NCI-H2171 treated with DMSO at 0.1 percent for 48 hours (cell line): ENCODE measurements at regions not wholly inside any gene's neighbourhood (a gene's known extent, or its start where the extent isn't known, plus 50 kb on each side); places are given as distances from the start of the nearest gene placed in this dataset.
"Not testable (repeated sequence)": the region's sequence is repeated elsewhere in the genome, so short reads cannot be mapped to it uniquely, and the experiment has no call there.

Experiments used
- DNase-seq: peaks from one replicate; lab custom pipeline; 2025; lab: John Stamatoyannopoulos, UW

- no peak for DNase-seq
Observed at GRCh38 chr11:90766121-90766520, 543.3 kb upstream of the CHORDC1 start.

DNA sequence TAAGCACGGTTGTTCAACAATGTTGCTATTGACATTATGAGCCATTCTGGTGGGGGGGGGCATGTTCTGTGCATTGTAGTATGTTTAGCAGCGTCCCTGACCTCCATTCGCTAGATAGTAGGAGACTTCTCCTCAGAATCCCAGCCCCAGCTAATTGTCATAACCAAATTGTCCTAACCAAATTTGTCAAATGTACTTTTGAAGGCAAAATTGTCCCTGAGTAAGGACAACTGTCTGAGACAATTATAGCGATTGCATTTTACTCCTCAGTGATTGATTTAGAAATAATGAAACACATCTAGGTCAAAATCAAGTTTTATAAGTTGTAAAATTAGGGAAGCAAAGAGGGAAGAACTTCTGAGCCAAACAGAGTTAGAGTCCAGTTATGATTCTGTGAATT, 541.8 kb upstream of the CHORDC1 start:
- DNase-seq, result no peak

DNA sequence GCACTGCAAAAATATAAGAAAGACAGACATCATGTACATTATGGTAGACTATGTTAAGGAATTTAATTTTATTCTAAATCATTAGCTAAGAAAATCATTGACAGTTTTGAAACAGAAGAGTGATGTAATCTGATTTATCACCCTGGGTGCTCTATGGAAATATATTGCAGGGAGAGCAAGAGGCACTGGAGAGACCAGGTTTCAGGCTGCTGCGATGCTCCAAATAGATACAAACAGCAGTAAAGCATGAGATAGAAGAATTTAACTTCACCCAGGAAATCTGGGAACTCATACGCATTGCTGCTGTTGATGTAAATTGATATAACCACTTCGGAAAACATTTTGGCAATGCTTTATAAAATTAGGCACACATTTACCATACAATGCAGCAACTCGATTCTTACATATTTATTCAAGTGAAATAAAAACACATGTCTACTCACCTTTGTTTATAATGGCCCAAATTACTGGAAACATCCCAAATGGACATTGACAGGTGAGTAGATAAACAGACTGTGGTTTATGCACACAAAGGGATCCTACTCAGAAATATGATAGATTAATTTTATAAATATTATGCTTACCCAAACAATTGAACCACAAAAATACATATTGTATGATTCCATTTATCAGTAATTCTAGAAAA, 535.1 kb upstream of the CHORDC1 start:
- DNase-seq, result no peak

DNA sequence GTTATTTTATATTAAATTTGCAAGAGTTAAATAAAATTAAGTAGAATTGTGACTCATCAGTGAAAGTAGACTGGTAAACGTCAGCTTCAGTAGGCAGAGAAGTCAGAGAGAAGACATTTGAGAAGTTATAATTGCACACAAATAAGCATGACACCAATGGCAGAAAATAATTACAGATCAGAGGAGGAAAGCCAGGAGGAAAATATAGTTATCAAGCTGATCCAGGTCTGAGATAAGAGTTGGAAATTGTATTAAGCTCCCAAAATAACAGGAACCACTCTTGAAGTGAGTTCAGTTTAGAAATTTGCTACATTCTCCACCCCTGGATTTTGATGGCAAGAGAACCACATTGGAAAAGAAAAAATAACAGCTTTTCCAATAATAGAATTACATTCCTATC, 533.8 kb upstream of the CHORDC1 start:
- DNase-seq, result no peak

DNA sequence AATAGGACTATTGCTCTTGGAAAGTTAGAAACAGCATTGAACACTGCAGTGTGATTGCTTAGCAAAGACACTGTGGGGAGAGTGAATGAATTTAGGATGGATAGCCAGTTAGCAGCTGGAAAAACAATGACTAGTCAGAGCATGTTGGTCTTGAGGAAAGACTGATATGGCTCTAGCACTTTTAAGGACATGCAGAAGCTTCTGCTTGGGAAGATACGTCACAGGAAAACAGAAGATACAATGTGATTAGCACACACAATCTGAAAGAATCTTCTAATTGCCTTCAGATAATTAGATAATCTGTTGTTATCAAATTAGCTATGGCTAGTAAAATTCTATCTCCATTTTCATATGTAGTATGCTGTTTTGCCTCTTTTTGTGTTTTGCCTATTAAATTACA, 530.7 kb upstream of the CHORDC1 start:
- DNase-seq, result no peak

DNA sequence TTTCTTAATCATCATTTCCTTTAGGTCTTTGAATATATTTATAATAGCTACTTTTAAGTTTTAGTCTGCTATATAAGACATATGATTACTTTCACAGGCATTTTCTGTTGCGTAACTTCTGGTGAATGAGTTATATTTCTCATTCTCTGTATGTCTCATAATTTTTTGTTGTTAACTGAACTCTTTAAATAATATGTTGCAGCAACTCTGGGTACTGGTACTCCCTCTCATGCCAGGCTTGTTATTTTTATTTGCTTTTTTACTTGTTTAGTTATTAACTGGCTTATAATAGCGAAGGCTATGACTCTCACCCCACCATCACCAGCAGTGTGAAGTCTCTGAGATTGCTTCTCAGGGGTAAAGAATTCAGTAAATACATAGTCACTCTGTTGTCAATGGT, 524.2 kb upstream of the CHORDC1 start:
- DNase-seq, result no peak

DNA sequence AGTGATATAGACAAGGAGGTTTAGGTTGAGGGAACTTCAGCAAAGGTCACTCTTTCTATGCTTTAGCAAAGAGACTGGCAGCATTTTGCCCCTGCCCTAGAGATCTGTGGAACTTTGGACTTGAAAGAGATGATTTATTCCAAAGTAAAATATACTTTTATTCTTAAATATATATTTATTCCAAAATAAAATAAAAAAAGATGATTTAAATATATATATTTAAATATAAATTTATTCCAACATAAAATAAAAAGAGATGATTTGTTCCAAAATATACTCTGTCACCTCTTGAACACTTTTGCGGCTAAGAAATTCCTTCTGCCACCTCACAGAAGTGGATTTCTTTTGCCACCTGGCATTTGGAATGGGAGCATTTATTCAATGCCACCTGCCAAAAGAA, 521.3 kb upstream of the CHORDC1 start:
- no peak for DNase-seq

DNA sequence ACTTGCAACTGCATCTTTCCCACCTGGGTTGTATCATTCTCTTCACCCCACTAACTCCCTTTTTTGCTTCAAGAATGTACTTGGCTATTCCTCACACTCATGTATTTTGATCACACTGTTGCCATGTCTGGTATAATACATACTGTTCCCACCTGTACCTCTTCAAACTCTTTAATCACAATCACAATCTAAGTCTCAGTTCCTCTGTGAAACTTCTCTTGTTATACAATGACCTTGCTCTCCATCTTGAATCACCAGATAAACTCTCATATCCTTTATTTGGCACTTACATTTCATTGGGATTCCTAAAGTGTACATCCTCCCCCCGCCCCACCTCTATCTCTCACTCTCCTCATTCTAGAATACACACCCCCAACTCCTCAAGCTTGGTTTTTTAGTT, 516.0 kb upstream of the CHORDC1 start:
- no peak for DNase-seq

DNA sequence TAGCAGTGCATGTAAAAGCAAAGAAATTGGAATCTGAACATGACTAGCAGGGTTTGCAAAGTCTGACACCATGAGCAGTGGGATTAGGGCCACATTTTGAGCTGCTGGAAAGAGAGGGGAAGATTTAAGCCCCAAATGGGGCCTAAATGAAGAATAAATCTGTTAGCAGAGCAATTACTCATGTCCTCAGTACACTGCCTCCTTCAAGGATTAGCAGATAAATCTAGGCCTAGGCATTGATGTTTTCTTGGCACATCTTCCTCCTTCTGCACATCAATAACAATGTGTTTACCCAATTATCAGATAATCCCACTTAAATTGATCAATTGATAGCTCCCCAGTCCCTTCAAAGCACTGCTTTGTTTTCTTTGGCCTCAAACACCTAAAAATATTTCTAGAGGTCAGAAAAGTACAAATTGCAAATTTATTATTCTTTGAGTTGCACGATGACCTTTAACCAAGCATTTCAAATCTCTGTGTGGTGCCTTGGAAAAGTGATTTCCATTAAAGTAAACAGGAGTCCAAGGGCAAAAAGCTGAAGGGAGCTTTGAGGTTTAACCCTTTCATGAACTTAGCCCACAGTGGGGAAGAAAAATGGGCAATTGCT, 514.7 kb upstream of the CHORDC1 start:
- DNase-seq, result no peak

GRCh38 chr11:90732486-90732885, 509.6 kb upstream of the CHORDC1 start:
- DNase-seq, result no peak

GRCh38 chr11:90723475-90723874, 500.6 kb upstream of the CHORDC1 start:
- no peak for DNase-seq

DNA sequence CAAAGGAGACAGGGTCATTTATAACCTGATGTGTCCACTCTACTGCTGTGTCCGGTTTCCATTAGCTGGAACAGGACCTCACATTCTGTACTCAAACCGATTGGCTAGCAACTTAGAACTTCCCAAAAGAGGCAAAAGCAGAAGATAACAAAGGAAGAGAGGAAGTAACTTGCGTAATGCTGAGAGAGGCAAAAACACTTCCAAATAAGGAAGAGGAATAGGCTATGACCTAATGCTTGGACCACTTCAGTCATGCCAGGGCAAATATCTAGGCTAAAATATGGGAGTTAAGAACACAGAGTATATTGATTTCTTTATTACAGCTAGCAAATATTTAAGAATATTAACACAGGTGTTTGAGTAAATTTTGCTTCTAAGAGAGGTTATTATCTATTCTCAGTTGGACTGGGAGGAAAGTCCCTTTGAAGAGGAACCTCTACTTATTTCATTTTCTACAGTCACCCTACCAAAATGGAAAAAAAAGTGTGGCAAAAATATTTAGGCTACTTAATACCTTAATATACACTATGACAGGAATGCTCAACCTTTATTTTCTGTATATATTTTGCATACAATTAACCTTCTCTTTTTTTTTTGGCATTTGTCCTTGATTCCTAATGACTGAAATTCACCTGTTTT, 499.8 kb upstream of the CHORDC1 start:
- no peak for DNase-seq

DNA sequence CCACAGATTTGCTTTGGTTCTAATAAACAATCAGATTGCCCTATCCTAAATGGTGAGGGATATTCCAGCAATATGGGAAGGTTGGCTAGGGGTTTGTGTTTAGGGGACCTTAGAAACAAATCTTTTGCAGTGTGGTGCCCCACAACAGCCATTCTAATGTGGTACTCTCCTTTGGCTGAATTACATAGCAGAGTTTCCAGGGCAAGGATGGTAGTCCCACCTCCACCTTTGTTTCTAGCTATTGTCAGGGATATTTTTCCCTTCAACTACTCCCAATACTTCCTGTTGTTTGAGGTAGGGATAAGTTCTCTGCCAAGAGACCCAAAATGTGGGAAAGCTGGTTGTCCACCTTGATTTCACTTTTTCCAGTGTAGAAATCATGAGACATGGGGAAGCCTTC, 494.7 kb upstream of the CHORDC1 start:
- DNase-seq, result no peak

DNA sequence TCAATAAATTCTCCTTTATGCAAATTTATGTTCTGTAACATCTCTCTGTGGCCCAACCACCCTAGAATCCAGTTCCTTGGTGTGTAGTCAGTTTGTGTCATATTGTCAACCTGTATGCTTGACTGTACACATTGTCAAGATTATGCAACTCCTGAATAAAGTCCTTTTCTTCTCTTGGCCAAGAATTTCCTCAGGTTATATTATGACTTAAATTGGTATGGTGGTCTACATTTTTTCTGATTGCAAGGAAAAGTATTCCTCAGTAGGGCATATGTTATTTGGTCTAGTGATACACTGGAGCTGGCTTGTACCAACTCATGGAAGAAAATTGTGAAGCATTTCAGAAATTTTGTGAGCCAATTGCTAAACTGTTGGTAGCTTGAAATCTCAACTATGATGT, 482.8 kb upstream of the CHORDC1 start:
- DNase-seq, result no peak

DNA sequence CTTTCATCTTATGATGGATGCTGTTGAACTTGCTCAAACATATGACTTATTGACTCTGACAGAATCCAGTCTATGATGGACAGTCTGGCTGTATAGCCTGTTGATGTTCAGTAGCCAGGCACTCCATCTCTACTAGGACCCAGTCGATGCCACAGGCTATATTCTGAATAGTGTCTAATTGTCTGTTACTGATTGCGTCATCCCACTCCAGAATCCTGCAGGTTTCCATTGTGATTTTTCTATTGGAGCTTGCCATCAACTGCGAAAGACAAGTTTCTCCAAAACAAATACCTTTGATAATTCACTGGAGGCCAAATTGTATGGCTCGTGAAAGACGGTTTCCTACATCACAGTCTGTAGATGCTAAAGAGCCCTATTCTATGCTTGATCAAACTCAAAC, 481.7 kb upstream of the CHORDC1 start:
- no peak for DNase-seq

GRCh38 chr11:90701716-90702115, 478.9 kb upstream of the CHORDC1 start:
- no peak for DNase-seq

GRCh38 chr11:90700789-90701439, 478.1 kb upstream of the CHORDC1 start:
- DNase-seq, result no peak

- DNase-seq, result no peak
Observed at GRCh38 chr11:90699791-90700400, 477.0 kb upstream of the CHORDC1 start.

DNA sequence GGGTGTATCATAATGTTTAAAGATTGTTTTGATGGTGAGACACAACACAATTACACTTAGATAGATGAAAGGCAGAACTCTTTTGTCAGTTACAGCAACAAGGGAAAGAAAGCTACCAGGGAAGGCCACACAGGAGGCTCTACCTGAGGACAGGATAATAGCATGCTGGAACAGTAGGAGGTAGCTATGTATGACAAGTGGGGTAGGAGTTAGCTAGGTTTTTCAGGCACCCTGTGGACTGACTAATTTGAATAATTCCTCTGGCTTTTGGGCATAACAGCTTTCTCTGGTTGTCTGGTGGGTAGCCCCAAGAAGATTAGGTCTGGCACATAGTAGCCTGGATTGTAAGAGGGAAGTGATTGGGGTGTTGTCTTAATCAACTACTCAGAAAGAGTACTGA, 475.4 kb upstream of the CHORDC1 start:
- no peak for DNase-seq

GRCh38 chr11:90675496-90675895, 452.6 kb upstream of the CHORDC1 start:
- not testable (repeated sequence) for DNase-seq

DNA sequence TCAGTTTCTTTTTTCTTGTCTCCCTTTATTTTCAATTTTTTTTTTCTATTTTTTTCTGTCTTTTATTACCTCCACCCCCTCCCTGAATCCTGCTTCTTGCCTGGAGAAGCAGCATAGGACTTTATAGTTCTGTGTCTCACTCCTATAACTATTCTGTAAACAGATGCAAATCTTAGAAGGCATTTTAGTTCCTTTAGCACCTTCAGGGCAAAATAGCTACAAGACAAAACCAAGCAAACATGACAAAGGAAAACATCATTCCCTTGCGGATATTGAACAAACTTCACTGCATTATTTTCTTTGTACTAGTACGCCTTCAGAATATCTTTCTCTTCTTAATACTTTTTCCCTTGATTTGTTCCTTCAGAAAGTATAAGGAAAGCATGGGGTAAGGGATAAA, 446.2 kb upstream of the CHORDC1 start:
- DNase-seq, result no peak

DNA sequence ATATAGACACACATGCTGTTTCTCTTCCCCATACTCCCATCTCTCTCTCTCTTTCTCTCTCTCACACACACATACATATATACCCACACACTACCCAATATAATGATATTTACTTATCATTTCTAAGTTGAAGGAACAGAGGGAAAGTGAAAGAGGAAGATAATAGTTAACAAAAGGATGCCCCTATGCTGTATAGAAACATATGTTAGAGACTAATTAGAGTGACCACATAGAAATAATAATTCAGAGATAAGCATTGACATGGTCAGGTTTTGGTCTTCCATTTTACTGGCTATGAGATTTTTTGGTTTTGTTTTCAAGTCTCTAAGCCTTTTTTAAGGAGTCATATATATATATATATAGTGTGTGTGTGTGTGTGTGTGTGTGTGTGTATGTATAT, 445.7 kb upstream of the CHORDC1 start:
- no peak for DNase-seq

- DNase-seq, result no peak
Observed at GRCh38 chr11:90661233-90661632, 438.4 kb upstream of the CHORDC1 start.
